Muscle of arm (tissue), 1 donor: ENCODE measurements at regions not wholly inside any gene's neighbourhood (a gene's known extent, or its start where the extent isn't known, plus 50 kb on each side); places are given as distances from the start of the nearest gene placed in this dataset.

ENCODE experiments used
- DNase-seq: peaks from one replicate; pipeline ENCODE4 v3.0.0-alpha.2; 2013

DNA sequence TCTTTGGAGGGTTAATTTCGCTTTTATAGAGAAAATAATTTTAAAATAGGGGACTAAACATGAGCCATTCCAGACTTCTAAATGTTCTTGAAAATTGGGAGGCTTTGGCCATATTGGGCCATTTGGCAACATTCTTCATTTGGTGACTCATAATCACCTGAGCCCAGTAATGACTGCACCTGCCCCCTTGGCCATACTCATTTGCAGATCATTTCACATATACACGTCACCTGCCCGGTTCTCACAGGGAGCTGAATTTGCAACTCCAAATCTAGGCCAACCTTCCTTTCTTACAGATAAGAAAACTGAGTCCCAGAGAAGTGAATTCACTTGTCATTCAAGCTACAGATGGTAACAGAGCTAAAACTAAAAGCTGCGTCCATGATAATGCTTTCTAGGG, 289.7 kb downstream of the EPHA4 start:
- no peak for DNase-seq

DNA sequence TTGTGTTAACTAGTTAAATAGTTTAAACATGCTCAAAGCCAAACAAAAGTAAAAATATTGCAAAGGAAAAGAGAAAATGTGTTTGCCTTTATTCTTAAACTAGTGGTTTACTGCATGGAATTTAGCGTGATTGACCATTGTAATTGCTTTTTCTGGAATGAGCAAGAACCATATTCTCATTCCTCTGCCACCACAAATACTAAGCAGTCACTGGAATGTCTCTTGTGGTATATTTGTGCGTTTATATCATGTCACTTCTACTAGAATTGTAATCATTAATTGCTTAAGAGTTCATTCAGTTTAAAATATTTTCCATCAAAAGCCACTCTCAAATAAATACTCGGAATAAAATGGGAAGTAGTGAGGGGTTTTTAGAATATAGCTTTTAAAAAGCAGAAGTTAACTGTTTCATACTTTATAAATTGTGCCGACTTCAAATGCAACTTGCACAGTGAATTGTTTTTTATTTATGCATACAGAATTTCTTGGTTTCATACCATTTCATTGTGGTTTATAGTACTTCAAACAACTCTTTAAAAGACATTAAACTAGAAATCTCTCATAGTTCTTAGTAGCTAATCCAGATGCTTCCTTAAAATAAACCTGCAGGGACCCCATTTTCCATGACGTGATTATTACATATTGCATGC, 288.1 kb downstream of the EPHA4 start:
- no peak for DNase-seq

DNA sequence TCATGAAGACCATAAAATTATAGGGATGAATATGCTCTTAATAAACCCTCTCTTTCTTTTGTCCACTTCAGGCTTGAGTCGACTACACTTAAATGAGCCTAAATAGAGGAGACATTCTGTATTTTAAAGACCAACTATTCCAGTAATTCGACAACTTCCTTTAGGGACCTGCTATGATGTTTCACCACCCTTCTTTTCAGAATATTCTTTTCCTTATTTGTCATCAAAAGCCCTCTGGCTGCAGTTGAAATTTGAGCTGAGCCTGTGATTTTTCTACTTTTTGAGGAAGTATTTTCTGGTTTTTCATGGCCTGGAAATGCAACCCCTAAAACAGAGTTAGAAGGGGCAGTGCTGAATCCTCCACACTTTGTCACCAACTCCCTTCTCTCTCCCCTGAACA, 287.0 kb downstream of the EPHA4 start:
- DNase-seq: no peak

DNA sequence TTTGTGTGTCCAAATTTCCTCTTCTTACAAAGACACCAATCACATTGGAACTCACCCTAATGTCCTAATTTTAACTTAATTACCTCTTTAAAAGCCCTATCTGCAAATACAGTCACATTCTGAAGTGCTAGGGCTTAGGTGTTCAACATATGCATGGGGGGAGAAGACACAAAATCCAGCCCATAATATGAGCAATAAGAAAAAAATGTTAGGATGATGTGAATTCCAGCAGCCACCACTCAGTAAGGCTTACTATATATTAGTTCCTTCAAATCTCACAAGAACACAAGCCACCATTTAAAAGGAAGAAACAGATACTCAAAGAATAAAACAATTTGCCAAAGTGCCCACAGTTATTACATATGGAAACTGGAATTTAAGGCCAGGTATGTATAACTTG, 285.7 kb downstream of the EPHA4 start:
- no peak for DNase-seq

DNA sequence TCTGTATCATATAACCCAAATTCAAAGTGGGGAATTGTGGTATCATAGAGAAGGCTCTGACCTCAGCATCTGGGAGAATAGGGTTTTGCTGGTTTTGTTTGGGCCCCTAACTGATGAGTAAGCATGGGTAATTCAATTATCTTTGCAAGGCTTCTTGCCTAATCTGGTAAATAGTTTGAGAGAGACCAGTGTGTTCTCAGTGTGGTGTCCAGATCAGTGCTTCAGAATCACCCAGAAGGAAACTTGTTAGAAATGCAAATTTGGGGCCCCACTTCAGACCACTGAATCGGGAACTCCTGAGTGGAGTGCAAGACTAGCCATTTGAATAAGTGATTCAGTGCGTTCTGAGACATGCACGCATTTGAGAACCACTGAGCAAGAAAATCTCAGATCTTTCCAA, 282.7 kb downstream of the EPHA4 start:
- DNase-seq: no peak

DNA sequence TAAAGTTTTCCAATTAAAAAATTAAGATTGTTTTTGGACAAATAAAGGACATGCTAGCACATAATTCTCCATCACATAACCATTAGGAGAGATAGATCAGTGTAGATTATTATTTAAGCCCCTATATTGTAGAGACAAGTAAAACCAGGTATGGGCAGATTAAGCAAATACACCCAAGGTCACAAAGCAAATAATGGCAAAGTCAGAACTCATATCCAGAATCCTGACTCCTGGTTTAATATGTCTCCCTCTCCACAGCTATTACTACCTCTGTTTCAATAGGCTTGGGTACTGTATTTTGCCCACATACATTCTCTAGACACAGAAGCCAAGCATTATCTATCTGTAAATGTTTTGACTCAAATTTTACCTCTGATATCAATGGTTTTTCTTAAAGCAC, 282.3 kb downstream of the EPHA4 start:
- no peak for DNase-seq

DNA sequence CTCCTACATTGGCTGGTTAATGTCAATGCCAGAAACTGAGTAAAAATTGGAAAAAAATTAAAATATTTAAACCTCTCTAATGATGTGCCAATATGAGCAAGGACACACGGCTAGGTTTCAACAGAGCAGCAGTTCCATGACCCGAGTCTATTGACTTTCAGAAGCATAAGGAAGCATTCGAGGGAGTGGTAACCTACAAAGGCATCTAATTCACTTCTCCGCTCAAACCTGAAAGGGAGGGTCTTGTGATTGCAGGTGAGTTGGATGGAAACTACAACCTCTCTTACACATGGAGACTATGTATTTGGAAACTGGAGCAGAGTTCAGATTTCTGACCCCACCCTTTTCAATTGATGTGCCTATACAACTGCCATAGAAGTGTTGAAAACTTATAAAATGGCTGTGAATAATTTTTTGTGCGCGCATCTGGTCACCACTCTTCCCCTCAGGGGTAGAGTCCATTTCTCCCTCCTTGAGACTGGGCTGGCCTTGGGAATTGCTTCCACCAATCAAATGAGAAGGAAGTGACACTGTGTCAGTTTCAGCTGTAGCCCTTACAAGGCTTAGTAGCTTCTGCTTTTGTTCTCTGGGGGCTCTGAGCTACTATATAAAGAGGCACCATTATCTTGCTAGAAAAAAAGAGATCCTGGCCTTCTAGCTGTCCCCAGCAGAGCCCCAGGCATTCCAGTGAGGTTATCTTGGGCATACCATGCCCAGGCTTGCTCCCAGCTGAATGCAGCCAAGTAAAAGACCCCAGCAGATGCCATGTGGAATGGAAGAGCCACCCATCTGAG, 278.0 kb downstream of the EPHA4 start:
- DNase-seq: no peak

DNA sequence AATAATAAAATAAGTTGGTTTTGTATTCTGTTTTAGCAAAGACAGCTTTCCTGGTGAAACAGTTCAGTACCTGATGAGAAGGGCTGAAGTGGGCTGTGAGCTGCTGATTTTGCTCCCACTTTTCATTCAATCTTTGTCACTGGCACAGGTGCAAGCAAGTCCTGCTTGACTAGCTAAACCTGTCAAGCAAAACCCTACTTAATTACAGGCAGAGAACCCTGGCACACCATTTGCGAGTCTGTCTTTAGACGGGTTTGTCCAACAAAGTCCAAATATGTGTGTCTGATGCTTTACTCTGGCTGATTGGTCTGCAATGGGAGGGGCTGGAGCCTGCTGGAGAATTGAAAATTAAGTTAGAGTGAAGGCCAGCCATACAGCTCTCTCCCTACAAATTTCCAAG, 267.2 kb downstream of the EPHA4 start:
- DNase-seq: no peak

DNA sequence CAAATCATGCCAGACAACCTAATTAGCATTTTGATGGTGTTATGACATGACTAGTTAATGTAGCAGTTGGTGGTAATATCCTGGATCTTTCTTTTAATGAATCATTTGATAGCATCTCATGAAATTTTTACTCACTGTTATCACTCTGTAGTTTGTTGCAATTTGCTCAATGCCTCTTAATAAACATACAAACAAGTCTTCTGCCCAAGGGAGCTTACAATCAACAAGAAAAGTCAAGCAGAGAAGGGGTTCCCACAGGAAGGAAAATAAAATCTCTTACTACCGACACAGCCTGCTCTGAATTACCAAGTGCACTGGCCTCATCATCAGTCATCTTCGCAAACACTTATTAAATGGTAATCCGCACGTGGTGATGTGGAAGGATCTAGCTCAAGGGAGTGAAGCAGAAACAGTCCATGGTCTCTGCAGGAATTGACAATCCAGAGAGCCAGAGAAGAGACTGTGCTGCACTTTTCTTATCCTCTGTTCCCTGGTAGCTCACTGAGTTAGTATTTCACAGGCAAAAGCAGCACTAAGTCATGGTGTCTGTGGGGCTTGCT, 263.5 kb downstream of the EPHA4 start:
- DNase-seq: no peak

DNA sequence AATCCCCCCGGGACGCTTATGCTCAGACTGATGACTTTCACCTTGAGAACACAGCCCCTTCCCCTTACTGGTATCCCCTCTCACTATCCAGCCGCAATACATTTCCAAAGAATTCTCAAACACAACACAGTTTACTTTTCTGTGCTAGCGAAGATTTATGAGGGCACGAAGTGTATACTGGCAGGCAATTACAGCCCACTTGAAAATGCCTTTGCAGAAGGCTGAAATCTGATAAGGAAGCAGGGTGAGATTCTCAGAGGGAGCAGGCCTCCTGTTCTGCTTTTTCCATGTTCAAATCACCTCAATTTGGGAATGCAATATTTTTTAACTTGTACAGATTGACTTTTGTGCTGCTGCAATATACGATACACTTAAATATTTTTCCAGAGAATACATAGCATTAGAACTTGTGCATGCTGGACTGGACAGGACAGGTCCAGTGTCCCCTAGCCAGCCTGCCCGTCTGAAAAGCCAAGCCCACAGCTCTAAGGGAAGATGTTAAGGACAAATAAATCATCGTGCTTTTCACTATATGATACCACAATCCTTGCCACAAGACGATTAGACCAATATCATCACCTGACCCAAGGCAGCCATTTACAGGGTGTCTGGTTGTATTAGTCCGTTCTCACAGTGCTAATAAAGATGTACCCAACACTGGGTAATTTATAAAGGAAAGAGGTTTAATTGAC, 262.1 kb downstream of the EPHA4 start:
- DNase-seq: no peak

DNA sequence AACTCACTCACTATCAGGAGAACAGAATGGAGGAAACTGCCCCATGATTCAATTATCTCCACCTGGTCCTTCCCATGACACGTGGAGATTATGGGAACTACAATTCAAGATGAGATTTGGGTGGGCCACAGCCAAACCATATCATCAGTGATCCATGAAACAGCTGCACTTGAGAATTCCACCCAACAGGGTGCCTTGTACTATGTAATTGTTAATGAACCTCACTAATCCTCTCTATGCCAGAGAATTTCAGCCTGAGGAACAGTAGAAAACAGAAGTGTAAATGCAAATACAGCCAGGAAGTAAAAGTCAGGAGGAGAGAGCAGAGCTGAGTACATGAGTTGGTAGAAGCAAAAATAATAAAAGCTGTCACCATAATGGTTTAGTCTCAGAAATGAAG, 261.4 kb downstream of the EPHA4 start:
- no peak for DNase-seq

DNA sequence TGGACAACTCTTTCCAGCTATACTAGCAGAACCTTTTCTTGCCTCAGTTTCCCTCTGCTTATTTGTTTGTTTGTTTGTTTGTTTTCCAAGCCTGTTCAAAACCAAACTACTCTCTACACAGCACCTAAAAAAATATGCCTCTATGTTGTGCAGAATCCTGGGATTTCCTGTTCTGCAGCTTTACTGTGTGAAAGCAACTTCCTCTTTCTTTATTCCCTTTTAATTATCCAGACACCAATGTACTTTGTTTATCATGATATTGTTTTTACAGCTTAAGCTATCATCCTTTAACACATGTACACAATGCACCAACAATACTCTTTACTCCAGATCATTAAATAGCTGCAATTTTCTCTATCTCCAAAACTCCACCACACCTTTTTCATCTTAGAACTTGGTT, 259.5 kb downstream of the EPHA4 start:
- DNase-seq: no peak

DNA sequence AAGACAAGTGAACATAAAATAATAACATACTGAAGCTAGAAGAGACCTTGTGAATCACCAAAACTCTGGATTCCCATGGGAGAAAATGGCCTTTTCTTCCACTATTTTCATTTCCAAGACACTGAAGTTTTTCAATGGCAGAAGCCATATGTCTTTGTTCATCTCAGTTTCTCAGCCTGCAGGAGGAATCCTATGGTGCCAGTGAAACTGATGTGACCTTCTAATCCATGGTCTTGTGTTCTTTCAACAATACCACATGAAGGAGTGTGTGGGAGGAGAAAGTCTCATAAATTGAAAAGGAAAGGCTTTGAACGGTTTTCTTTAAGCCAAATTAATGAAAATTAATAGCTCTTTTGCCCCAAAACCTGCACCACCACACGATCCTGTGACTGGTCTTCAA, 257.3 kb downstream of the EPHA4 start:
- no peak for DNase-seq

DNA sequence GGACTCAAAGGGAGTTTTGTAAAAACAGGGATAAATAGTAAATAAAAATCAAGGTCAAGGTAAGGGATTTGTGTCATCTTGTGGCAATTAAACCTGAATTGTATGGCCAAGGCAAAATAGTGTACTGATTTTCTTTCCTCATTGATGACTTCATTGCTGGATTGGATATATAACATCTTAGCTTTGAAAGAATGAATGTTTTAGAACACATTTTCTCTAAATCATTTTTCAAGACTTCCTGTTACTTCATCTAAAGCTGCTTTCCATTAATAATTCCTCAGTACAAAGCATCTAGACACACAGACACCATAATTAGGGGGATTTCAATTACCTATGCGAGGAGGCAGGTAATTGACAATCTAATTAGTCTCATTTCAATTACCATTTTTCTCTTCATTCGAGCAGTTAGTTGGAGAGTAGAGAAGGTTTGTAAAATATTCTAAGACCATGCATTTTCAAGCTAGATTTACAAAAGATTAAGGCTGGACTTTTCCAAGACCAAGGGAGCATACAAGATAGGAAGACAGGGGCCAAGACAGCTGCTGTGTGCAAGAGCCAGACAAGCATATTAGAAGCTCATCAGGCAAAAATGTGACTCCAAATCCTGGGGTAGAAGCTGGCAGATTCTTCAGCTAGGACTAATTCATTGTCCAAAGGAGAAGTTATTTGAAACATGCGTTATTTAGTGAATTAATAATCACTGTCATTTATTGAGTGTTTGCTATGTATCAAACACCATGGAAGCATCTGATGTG, 253.6 kb downstream of the EPHA4 start:
- peak; percentile 49 for DNase-seq

DNA sequence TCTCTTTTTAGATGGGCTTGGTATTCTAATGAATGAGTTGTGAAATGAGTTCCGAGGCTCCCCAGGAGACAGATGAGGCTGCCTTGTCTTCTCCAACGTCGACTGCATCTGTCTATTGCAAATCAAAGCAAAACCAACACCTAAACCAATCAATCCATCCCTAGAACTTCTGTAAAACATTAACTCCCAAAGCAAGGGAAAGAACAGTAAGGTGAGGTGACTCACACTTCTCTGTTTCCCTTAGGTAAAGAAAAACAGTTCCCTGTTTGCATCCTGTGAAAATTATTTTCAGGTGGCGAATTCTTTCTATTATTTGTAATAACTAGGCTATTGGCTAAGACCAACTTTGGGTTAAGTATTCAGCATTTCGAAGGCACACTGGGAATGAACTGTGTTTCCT, 249.4 kb downstream of the EPHA4 start:
- no peak for DNase-seq

DNA sequence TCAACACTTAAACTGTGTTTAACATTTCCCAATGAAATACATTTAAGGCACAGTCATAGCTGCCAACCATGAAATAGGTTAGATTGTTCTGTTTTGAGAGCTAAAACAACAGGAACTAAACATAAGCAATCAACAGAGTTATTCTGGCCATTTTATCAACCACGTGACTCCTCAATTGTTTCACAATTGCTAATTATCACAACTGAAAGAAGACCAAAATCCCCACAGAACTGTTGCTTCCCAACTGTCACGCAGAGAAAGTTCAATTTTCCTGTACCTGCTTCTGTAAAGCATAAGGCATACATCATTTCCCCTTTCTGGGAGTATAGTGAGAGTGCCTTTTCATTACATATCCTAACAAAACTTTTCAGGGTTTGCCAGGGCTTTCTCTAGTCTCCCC, 248.6 kb downstream of the EPHA4 start:
- no peak for DNase-seq

DNA sequence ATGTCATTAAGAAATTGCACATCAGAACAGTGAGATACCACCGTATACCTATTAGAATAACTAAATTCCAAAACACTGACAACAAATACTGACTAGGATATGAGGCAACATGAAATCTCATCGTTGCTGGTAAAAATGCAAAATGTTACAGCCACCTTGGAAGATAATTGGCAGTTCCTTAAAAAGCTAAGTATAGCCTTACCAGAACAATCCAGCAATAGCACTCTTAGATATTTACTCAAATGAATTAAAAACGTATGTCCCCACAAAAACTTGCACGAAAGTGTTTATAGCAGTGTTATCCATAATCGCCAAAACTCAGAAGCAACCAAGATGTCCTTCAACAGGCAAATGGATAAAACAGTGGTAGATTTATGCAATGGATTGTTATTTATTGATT, 241.7 kb downstream of the EPHA4 start:
- no peak for DNase-seq

DNA sequence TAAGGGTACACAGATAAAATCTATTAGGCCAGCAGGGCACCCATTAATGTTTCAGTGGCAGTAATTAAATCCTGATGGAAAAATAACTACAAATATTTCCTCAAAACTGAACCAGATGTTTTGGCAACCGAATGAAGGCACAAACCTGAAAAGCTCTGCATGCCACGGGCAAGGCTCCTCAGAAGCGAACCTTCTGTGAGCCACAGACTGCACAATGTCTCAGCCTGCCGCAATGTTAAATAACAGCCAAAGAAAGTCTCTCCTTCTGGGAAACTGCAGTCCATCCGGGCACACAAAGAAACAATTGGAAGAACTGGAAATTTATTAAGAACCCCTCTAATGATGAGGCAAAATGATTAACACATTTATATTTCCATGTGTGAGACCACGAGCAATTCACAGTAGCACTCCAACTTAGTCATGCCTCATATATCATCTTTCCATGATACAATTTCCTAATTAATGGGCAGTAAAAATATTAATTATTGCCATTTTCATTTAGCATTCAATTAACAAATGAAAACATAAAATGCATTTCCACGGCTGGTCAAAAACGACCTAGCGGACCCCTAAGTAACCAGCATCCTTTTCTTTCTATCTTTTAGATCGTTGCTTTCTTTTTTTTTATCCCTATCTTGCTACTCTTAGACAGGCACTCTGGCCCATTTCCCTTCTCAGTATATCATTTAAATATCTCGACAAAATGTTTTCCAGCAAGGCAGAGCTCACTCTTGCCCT, 237.5 kb downstream of the EPHA4 start:
- DNase-seq: no peak

DNA sequence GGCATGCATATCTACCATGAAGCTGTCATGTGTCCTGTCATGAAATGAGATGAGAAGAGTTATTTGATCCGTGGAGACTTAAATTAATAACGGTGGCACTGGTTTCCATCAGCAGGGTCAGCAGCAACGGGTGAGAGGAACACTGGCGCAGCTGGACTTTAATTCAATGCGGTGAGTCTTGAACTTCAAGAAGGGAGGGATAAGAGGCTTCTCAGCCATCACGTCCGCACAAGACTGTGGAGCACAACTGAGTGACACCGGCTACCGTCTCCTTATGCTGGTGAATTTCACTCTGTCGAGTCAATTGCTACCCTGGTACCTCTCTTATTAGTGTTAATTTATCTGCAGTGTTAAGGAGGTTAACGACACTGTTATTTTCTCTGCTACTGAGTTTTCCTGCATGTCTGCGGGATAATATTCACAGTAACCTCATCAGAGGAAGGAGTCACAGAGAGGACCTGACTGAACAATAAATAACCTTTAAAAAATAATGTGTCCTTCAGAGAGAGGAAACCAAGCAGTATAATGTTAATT, 236.8 kb downstream of the EPHA4 start:
- DNase-seq: no peak

DNA sequence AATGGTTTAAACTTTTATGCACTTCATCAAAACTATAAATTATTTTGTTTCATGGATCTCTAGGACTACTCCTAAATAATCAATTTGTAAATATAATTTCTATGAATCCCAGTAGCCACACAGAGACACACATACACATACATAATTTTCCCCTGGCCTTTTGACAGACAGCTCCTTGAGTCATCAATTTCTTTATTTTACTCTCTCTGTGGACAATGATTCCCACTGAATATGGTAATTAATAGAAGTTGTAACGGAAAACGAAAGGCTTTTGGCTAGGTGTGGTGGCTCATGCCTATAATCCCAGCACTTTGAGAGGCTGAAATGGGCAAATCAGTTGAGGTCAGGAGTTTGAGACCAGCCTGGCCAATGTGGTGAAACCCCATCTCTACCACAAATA, 235.1 kb downstream of the EPHA4 start:
- DNase-seq: no peak
